Posterior cingulate gyrus (tissue), 11 donors: ENCODE measurements at regions not wholly inside any gene's neighbourhood (a gene's known extent, or its start where the extent isn't known, plus 50 kb on each side); places are given as distances from the start of the nearest gene placed in this dataset.
"Not testable (repeated sequence)": the region's sequence is repeated elsewhere in the genome, so short reads cannot be mapped to it uniquely, and the experiment has no call there.

Source experiments
- DNase-seq, 10 donors: peaks; one replicate each; pipeline versions ENCODE4 v3.0.0 to v3.0.0-alpha.2; 2020 to 2021; ENCODE audit warnings: mixed read lengths in 3 of 10
- intact Hi-C: fragments of 100-400 bp; cut with DNase I; formaldehyde crosslinking; loops from one replicate; pipeline ENCODE4 v1.15.1; 2023

DNA sequence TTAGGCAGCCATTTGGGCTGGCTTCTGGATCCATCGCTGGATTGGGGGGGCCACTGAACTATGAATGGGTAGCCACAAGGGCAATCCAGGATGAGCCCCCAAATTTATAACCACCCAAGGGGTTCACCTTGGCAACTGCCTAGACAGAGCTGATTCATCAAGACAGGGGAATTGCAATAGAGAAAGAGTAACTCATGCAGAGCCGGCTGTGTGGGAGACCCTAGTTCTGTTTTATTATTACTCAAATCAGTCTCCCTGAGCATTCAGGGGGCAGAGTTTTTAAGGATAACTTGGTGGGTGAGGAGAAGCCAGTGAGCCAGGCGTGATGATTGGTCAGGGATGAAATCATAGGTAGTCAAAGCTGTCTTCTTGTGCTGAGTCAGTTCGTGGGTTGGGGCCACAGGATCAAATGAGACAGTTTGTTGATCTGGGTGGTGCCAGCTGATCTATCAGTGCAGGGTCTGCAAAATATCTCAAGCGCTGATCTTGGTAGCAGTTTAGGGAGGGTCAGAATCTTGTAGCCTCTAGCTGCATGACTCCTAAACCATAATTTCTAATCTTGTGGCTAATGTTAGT is 57.9 kb downstream of the DNAJB9 start:
- no peak for DNase-seq

DNA sequence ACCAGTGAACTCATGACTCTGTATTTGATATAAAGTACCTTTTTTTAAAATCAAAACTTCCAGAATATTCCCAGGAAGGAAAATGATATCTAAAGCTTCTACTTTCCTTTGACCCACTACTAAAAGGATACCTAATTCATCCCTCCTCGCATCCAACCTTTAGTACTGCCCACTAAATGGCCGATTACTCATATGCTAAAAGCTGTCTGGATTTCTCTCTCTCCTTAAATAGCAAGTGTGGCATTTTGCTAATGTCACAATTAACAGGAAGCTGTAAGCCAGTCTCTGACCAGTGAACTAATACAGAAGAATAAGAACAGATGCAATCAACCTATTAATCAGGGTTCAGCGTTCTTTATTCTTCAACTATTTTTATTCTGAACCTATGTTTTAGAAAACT is 59.0 kb downstream of the DNAJB9 start:
- intact Hi-C loops = no loop called here
- DNase-seq = no peak

More for the DNA sequence above, 57.9 kb downstream of the DNAJB9 start:
- intact Hi-C loops = no loop called here

DNA sequence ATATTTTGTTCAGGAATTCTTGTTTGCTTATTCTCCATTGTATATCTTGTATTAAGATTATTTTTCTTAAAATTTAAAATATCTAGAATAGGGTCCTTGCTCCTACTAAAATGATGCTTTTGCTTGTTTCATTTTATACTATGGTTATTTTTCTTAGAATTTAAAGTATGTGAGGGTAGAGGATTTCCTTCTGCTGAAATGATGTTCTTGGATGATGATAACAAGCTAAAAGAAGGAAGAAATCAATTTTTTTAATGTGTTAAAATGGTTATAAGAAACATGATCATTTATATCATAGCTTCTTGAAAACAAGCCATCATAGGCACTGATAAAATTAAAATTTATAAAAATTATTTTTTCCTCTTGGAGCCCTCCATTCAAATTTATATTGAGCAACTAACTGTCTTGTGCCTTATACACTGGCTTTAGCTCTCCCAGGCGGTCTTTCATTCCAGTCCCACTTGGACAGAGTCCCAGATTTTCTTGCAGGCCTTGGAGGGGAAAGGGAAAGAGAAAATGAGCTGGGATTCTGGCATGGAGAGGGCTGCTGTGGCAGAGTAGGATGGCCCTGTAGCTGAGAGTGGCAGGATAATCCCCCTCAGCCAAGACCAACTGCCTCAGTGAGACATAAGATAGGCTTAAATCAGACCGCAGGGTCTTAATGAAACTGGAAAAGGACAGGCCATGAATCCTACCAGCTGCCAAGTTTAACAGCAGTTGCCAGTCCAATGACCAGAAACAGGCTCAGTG is 60.2 kb downstream of the DNAJB9 start:
- peak in 3 of 10 donors; percentile 11 to 72 (median 13) for DNase-seq
- intact Hi-C loops = no loop called here

GRCh38 chr7:108634036-108634435 is 64.4 kb downstream of the DNAJB9 start:
- intact Hi-C loops = no loop called here
- DNase-seq = no peak

- intact Hi-C loops = no loop called here
- no peak for DNase-seq
Observed at GRCh38 chr7:108634535-108634934, 64.9 kb downstream of the DNAJB9 start.

GRCh38 chr7:108637049-108637621 is 67.5 kb downstream of the DNAJB9 start:
- no peak for DNase-seq
- intact Hi-C loops = no loop called here

DNA sequence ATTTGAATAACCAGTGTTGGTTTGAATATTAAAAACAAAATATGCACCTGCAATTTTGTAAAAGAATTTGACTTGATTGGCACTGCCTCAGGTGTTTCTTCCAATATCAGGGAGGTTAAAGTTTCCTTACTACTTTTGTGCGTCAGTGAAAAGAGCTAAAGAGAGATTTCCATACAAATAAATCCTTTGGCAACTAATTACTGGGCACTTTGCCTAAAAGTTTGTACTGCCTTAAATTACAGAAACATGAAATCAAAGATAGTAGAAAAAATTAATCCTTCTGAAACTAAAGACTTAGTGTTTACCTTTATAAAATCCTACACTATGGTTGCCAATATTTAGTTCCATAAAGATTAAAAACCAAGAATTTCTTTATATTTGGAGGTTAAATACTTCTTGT is 72.5 kb downstream of the DNAJB9 start:
- intact Hi-C loops = no loop called here
- no peak for DNase-seq

- DNase-seq = no peak
- intact Hi-C loops = no loop called here
Observed at GRCh38 chr7:108643136-108643535, 73.5 kb downstream of the DNAJB9 start.

- no peak for DNase-seq
- intact Hi-C loops = no loop called here
Observed at GRCh38 chr7:108648989-108649388, 79.3 kb downstream of the DNAJB9 start.

- intact Hi-C loops = no loop called here
- no peak for DNase-seq
Observed at GRCh38 chr7:108650467-108650866, 80.8 kb downstream of the DNAJB9 start.

DNA sequence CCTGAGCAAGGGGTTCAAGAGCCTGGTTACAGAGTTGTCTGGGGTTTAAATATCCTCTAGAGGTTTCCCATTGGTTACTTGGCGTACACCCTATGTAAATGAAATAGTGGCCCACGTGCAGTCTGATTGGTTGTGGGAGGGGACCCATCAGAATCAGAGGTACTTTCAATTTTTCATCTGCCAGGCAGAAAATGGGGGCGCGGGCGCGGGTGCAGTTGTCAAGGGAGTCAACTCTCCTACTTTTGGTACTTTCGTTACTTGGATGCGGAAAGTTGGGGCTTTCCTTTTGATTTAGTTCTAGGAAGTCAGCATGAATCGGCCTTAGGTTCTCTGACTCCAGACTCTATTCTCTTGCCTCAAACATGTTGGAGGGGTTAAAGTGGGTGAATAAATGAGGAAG is 83.2 kb downstream of the DNAJB9 start:
- DNase-seq = peak in 3 of 10 donors; percentile 57 to 62 (median 58)
- intact Hi-C loops = no loop called here

- no peak for DNase-seq
- intact Hi-C loops = no loop called here
Observed at GRCh38 chr7:108653526-108653925, 83.9 kb downstream of the DNAJB9 start.

GRCh38 chr7:108657140-108657726 is 87.6 kb downstream of the DNAJB9 start:
- DNase-seq = peak in 3 of 10 donors; percentile 64 to 70 (median 66)
- intact Hi-C loops = not testable (repeated sequence)

DNA sequence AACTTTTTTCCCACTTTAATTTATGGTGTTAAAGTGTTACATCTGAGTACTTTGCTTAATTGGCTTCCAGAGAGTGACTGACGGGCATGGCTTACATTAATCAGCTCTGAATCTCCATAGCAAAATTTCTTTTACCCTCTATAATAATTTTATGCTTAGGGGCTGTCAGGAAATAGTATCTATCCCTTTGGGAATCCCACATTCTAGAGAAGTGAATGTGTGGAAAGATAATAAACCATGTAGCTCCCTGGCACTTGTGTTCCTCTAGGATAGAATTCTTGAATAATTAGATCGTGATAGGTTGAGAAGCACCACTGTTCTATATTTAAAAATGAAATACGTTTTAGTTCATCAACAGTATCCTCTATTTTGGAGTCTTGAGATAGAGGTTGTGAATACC is 89.6 kb downstream of the DNAJB9 start:
- intact Hi-C loops = no loop called here
- DNase-seq = no peak

- intact Hi-C loops = no loop called here
Observed at GRCh38 chr7:108659867-108660266, 90.2 kb downstream of the DNAJB9 start.

GRCh38 chr7:108660465-108660864 is 90.8 kb downstream of the DNAJB9 start:
- DNase-seq = no peak
- intact Hi-C loops = no loop called here

More at GRCh38 chr7:108659867-108660266, 90.2 kb downstream of the DNAJB9 start:
- DNase-seq = no peak

- no peak for DNase-seq
- intact Hi-C loops = no loop called here
Observed at GRCh38 chr7:108662783-108663362, 93.2 kb downstream of the DNAJB9 start.

DNA sequence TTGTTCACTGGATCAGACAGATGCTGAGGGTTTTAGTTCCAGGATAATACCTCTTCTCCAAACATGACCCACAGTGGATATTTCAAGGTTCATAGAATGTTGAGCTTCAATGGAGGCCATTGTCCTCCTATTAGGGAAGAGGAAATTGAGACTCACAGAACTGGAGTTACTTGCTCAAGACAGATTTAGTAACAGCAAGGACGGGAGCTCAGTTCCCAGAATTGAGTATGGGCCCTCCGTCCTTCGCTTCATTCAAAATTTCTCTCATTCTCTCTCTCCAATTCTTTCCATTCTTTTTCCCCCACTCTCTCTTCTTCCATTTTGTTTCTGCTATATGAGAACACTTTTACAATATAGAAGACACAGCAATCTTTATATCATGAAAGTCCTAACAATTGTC is 94.0 kb downstream of the DNAJB9 start:
- intact Hi-C loops = no loop called here
- DNase-seq = no peak

DNA sequence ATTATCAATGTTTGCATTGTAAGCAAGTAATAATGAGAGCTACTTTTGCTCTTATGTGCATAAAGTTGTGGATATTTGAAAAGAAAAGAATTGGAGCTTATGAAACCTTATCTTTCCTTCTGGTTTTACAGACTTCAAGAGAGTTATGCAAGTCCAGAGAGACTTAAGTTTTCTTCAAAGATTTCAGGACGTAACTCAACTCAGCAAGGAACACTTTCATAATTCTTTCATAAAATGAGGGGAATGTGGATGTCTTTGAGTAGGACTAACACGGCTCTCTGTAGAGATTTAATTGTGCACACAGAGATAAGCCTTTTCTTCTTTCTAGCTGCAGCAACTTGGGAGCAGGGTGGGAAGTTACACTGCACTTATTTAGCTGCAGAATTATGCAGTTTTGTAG is 97.5 kb downstream of the DNAJB9 start:
- no peak for DNase-seq
- intact Hi-C loops = no loop called here

- no peak for DNase-seq
- intact Hi-C loops = no loop called here
Observed at GRCh38 chr7:108669958-108670357, 100.3 kb downstream of the DNAJB9 start.

DNA sequence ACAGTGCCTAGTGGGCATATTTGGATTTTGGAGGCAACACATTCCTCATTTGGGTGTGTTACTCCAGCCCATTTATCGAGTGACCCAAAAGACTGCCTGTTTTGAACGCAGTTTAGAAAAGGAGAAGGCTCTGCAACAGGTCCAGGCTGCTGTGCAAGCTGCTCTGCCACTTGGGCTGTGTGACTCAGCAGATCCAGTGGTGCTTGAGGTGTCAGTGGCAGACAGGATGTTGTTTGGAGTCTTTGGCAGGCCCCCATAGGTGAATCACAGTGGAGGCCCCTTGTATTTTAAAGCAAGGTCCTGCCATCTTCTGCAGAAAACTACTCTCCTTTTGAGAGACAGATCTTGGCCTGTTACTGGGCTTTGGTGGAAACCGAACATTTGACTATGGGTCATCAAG is 104.0 kb downstream of the DNAJB9 start:
- intact Hi-C loops = not testable (repeated sequence)

More for the DNA sequence above, 104.0 kb downstream of the DNAJB9 start:
- not testable (repeated sequence) for DNase-seq
